ENCODE measurements at regions not wholly inside any gene's neighbourhood (a gene's known extent, or its start where the extent isn't known, plus 50 kb on each side); places are given as distances from the start of the nearest gene placed in this dataset.

GRCh38 chr15:69810431-69811354, 287.0 kb downstream of the TLE3 start:
- Histone ChIP-seq H3K36me3 (replicated peaks; ENCODE audit: control insufficient read depth, insufficient read depth, low read length) (no peaks in the 10 kb centered on the region), H3K27me3 (ENCODE audit: control insufficient read depth, insufficient read depth, low read length) (no peaks in the 10 kb centered on the region), H3K4me3 (ENCODE audit: insufficient read depth, low read depth, low read length) (no peak overlapping the region)
- DNase-seq: no peak

- Histone ChIP-seq H3K27me3 (ENCODE audit: control insufficient read depth, insufficient read depth, low read length) (no peaks in the 10 kb centered on the region), H3K4me3 (ENCODE audit: insufficient read depth, low read depth, low read length) (peak overlapping the region; percentile 19; the same call in 1 of the 2 replicates), H3K36me3 (replicated peaks; ENCODE audit: control insufficient read depth, insufficient read depth, low read length) (no peaks in the 10 kb centered on the region)
- DNase-seq: peak; percentile 93
These were observed 284.9 kb downstream of the TLE3 start for GRCh38 chr15:69812861-69813261.

GRCh38 chr15:69813881-69814280, 283.8 kb downstream of the TLE3 start:
- H3K4me3 ChIP-seq (ENCODE audit: insufficient read depth, low read depth, low read length): no peak overlapping the region
- H3K36me3 ChIP-seq (replicated peaks; ENCODE audit: control insufficient read depth, insufficient read depth, low read length): no peaks in the 10 kb centered on the region
- no peak for DNase-seq
- H3K27me3 ChIP-seq (ENCODE audit: control insufficient read depth, insufficient read depth, low read length): no peaks in the 10 kb centered on the region

GRCh38 chr15:69814932-69815331, 282.8 kb downstream of the TLE3 start:
- Histone ChIP-seq H3K36me3 (replicated peaks; ENCODE audit: control insufficient read depth, insufficient read depth, low read length) (no peaks in the 10 kb centered on the region), H3K4me3 (ENCODE audit: insufficient read depth, low read depth, low read length) (no peak overlapping the region)

GRCh38 chr15:69815793-69816192, 281.9 kb downstream of the TLE3 start:
- Histone ChIP-seq H3K36me3 (replicated peaks; ENCODE audit: control insufficient read depth, insufficient read depth, low read length) (no peaks in the 10 kb centered on the region), H3K4me3 (ENCODE audit: insufficient read depth, low read depth, low read length) (no peak overlapping the region), H3K27me3 (ENCODE audit: control insufficient read depth, insufficient read depth, low read length) (no peaks in the 10 kb centered on the region)
- no peak for DNase-seq

More at GRCh38 chr15:69814932-69815331, 282.8 kb downstream of the TLE3 start:
- DNase-seq: no peak
- H3K27me3 ChIP-seq (ENCODE audit: control insufficient read depth, insufficient read depth, low read length): no peaks in the 10 kb centered on the region

GRCh38 chr15:69816522-69816921, 281.2 kb downstream of the TLE3 start:
- H3K36me3 ChIP-seq (replicated peaks; ENCODE audit: control insufficient read depth, insufficient read depth, low read length): no peaks in the 10 kb centered on the region
- no peak overlapping the region for H3K4me3 ChIP-seq (ENCODE audit: insufficient read depth, low read depth, low read length)
- H3K27me3 ChIP-seq (ENCODE audit: control insufficient read depth, insufficient read depth, low read length): no peaks in the 10 kb centered on the region
- DNase-seq: no peak

GRCh38 chr15:69818529-69818928, 279.2 kb downstream of the TLE3 start:
- Histone ChIP-seq H3K4me3 (ENCODE audit: insufficient read depth, low read depth, low read length) (no peak overlapping the region), H3K36me3 (replicated peaks; ENCODE audit: control insufficient read depth, insufficient read depth, low read length) (no peaks in the 10 kb centered on the region), H3K27me3 (ENCODE audit: control insufficient read depth, insufficient read depth, low read length) (no peaks in the 10 kb centered on the region)
- DNase-seq: no peak

GRCh38 chr15:69819371-69819770, 278.3 kb downstream of the TLE3 start:
- Histone ChIP-seq H3K36me3 (replicated peaks; ENCODE audit: control insufficient read depth, insufficient read depth, low read length) (no peaks in the 10 kb centered on the region), H3K4me3 (ENCODE audit: insufficient read depth, low read depth, low read length) (no peak overlapping the region), H3K27me3 (ENCODE audit: control insufficient read depth, insufficient read depth, low read length) (no peaks in the 10 kb centered on the region)
- DNase-seq: no peak

- no peaks in the 10 kb centered on the region for H3K27me3 ChIP-seq (ENCODE audit: control insufficient read depth, insufficient read depth, low read length)
- H3K4me3 ChIP-seq (ENCODE audit: insufficient read depth, low read depth, low read length): no peak overlapping the region
- no peaks in the 10 kb centered on the region for H3K36me3 ChIP-seq (replicated peaks; ENCODE audit: control insufficient read depth, insufficient read depth, low read length)
- peak; percentile 85 for DNase-seq
These were observed 276.9 kb downstream of the TLE3 start for GRCh38 chr15:69820819-69821218.

GRCh38 chr15:69823223-69823907, 274.4 kb downstream of the TLE3 start:
- H3K36me3 ChIP-seq (replicated peaks; ENCODE audit: control insufficient read depth, insufficient read depth, low read length): no peaks in the 10 kb centered on the region
- H3K27me3 ChIP-seq (ENCODE audit: control insufficient read depth, insufficient read depth, low read length): no peaks in the 10 kb centered on the region
- H3K4me3 ChIP-seq (ENCODE audit: insufficient read depth, low read depth, low read length): no peak overlapping the region
- no peak for DNase-seq

GRCh38 chr15:69824075-69824876, 273.4 kb downstream of the TLE3 start:
- no peaks in the 10 kb centered on the region for H3K27me3 ChIP-seq (ENCODE audit: control insufficient read depth, insufficient read depth, low read length)
- H3K4me3 ChIP-seq (ENCODE audit: insufficient read depth, low read depth, low read length): no peak overlapping the region
- DNase-seq: no peak
- no peaks in the 10 kb centered on the region for H3K36me3 ChIP-seq (replicated peaks; ENCODE audit: control insufficient read depth, insufficient read depth, low read length)

GRCh38 chr15:69824877-69825406, 272.8 kb downstream of the TLE3 start:
- DNase-seq: no peak
- no peak overlapping the region for H3K4me3 ChIP-seq (ENCODE audit: insufficient read depth, low read depth, low read length)
- H3K27me3 ChIP-seq (ENCODE audit: control insufficient read depth, insufficient read depth, low read length): no peaks in the 10 kb centered on the region
- no peaks in the 10 kb centered on the region for H3K36me3 ChIP-seq (replicated peaks; ENCODE audit: control insufficient read depth, insufficient read depth, low read length)

GRCh38 chr15:69825941-69826818, 271.5 kb downstream of the TLE3 start:
- Histone ChIP-seq H3K27me3 (ENCODE audit: control insufficient read depth, insufficient read depth, low read length) (no peaks in the 10 kb centered on the region), H3K36me3 (replicated peaks; ENCODE audit: control insufficient read depth, insufficient read depth, low read length) (no peaks in the 10 kb centered on the region), H3K4me3 (ENCODE audit: insufficient read depth, low read depth, low read length) (no peak overlapping the region)
- peak; percentile 57 for DNase-seq

- DNase-seq: no peak
- Histone ChIP-seq H3K27me3 (ENCODE audit: control insufficient read depth, insufficient read depth, low read length) (no peaks in the 10 kb centered on the region), H3K36me3 (replicated peaks; ENCODE audit: control insufficient read depth, insufficient read depth, low read length) (no peaks in the 10 kb centered on the region), H3K4me3 (ENCODE audit: insufficient read depth, low read depth, low read length) (no peak overlapping the region)
These were observed 270.9 kb downstream of the TLE3 start for GRCh38 chr15:69826819-69827175.
